ENCODE measurements at regions not wholly inside any gene's neighbourhood (a gene's known extent, or its start where the extent isn't known, plus 50 kb on each side); places are given as distances from the start of the nearest gene placed in this dataset.

- H3K4me1 ChIP-seq (replicated peaks in 1 of 4; ENCODE audit: control insufficient read depth in 3 of 4, insufficient read depth in 4 of 4, low read length in 3 of 4), result no peaks in the 10 kb centered on the region
- no peak overlapping the region for H4K8ac ChIP-seq (ENCODE audit: extremely low read depth, insufficient read depth, low read length)
- no peaks in the 10 kb centered on the region for H3K27me3 ChIP-seq (replicated peaks in 1 of 4; ENCODE audit: control insufficient read depth in 3 of 4, extremely low read depth in 1 of 4, insufficient read depth in 3 of 4, low read length in 3 of 4)
- WGBS, 2 experiments (ENCODE audit: extremely low coverage in 1 of 2, insufficient coverage in 1 of 2, insufficient read length in 1 of 2, insufficient replicate concordance in 2 of 2, low coverage in 1 of 2, low lambda C conversion rate in 2 of 2, missing lambda C conversion rate in 1 of 2), result 58% methylated on average over 3 of the region's 3 CpGs; no CpG with 5 or more reads in 1 of the 2 experiments
- no peak overlapping the region for H2BK20ac ChIP-seq (ENCODE audit: low read length)
- H2BK12ac ChIP-seq (ENCODE audit: low read depth, low read length), result no peak overlapping the region
- H3K9me3 ChIP-seq (ENCODE audit: insufficient read depth in 2 of 2, low read depth in 1 of 2, low read length in 1 of 2), result peaks cover 0 to 5% of the 10 kb centered on the region in 2 experiments; a peak in 1 of 4 replicates
- no peak overlapping the region for H2BK5ac ChIP-seq (ENCODE audit: low read depth, low read length)
- H2AFZ ChIP-seq (ENCODE audit: low read length), result no peak overlapping the region
- H3K4me3 ChIP-seq (ENCODE audit: extremely low read depth in 1 of 4, insufficient read depth in 2 of 4, low read depth in 3 of 4, low read length in 4 of 4), result no peak overlapping the region
- no peak overlapping the region for H3K4ac ChIP-seq (replicated peaks; ENCODE audit: insufficient read length, low read depth, low read length)
- H3K56ac ChIP-seq (replicated peaks; ENCODE audit: insufficient read length, low read depth, low read length), result no peak overlapping the region
- H3K79me2 ChIP-seq (ENCODE audit: control insufficient read depth in 1 of 2, insufficient read depth in 2 of 2, low read length in 2 of 2), result no peaks in the 10 kb centered on the region
- H3K36me3 ChIP-seq (ENCODE audit: control insufficient read depth in 2 of 4, insufficient read depth in 4 of 4, low read length in 3 of 4), result no peaks in the 10 kb centered on the region
- H3K23me2 ChIP-seq (ENCODE audit: low read depth, low read length), result no peaks in the 10 kb centered on the region
- no peak overlapping the region for H4K5ac ChIP-seq (ENCODE audit: insufficient read length, low read depth, low read length)
- H3K18ac ChIP-seq (ENCODE audit: extremely low read depth, low read length), result no peak overlapping the region
- H2AK5ac ChIP-seq (ENCODE audit: low read depth, low read length), result no peak overlapping the region
- H3K4me2 ChIP-seq (ENCODE audit: insufficient read depth in 1 of 2, low read depth in 2 of 2, low read length in 2 of 2), result no peak overlapping the region
- H3K14ac ChIP-seq (ENCODE audit: insufficient read length), result no peak overlapping the region
- H3K9ac ChIP-seq (replicated peaks in 1 of 4; ENCODE audit: extremely low read depth in 1 of 4, low read depth in 3 of 4, low read length in 3 of 4), result no peak overlapping the region
- H2BK120ac ChIP-seq (replicated peaks; ENCODE audit: low read depth, low read length), result no peak overlapping the region
- H3K23ac ChIP-seq (ENCODE audit: insufficient read length), result no peak overlapping the region
- no peak for FAIRE-seq
- H4K91ac ChIP-seq (replicated peaks; ENCODE audit: insufficient read length, low read length), result no peak overlapping the region
- CTCF ChIA-PET (ENCODE audit: partially characterized antibody), result interaction anchor here (1.0 to 1.8 kb wide), 3 partner anchors 13 to 257 kb away, joined by 3 to 5 read pairs (median 4); no protein-coding TSS in a partner anchor
- POLR2A ChIA-PET (ENCODE audit: partially characterized antibody), result no interaction called here
- H4K20me1 ChIP-seq (replicated peaks in 1 of 2; ENCODE audit: control insufficient read depth in 1 of 2, insufficient read depth in 2 of 2, low read length in 2 of 2), result no peaks in the 10 kb centered on the region
- H3K27ac ChIP-seq (ENCODE audit: low read depth, low read length), result no peak overlapping the region
- no peaks in the 10 kb centered on the region for H3K79me1 ChIP-seq (ENCODE audit: low read depth, low read length)
- no peak overlapping the region for H2BK15ac ChIP-seq (ENCODE audit: low read length)
- no peak for DNase-seq (ENCODE audit: low read depth in 1 of 2, low spot score in 2 of 2)
- TF ChIP-seq PHF8 (conservative IDR thresholded peaks at IDR 0.05; ENCODE audit: low read depth, low read length), result no peak
- TF ChIP-seq CEBPB (IDR thresholded peaks at IDR 0.05; ENCODE audit: low read depth, low read length), result no peak
- TF ChIP-seq MAFK (IDR thresholded peaks at IDR 0.05; ENCODE audit: low read depth, low read length), result no peak
- TF ChIP-seq RBBP5 (IDR thresholded peaks at IDR 0.05; ENCODE audit: borderline replicate concordance, low read depth, low read length), result no peak
- no peak for TF ChIP-seq TCF12 (IDR thresholded peaks at IDR 0.05; ENCODE audit: low read depth, low read length)
- TF ChIP-seq KDM4A (IDR thresholded peaks at IDR 0.05; ENCODE audit: low read depth, low read length, severe bottlenecking), result no peak
- TF ChIP-seq CREB1 (IDR thresholded peaks at IDR 0.05), result no peak
- TF ChIP-seq GTF2F1 (IDR thresholded peaks at IDR 0.05; ENCODE audit: borderline replicate concordance, low read depth, low read length), result no peak
- TF ChIP-seq ATF3 (IDR thresholded peaks at IDR 0.05; ENCODE audit: insufficient read depth, low read depth, low read length), result no peak
- TF ChIP-seq KDM5A (IDR thresholded peaks at IDR 0.05; ENCODE audit: low read length), result no peak
- TF ChIP-seq TBP (IDR thresholded peaks at IDR 0.05; ENCODE audit: low read depth, low read length), result no peak
- no peak for TF ChIP-seq NRF1 (IDR thresholded peaks at IDR 0.05; ENCODE audit: low read depth, low read length)
- no peak for TF ChIP-seq ASH2L (IDR thresholded peaks at IDR 0.05; ENCODE audit: low read length)
- TF ChIP-seq JUND (IDR thresholded peaks at IDR 0.05; ENCODE audit: low read length), result no peak
- TF ChIP-seq POLR2A (IDR thresholded peaks at IDR 0.05; ENCODE audit: control extremely low read depth in 1 of 2, low read depth in 2 of 2, low read length in 2 of 2), result no peak
- TF ChIP-seq EP300 (IDR thresholded peaks at IDR 0.05; ENCODE audit: borderline replicate concordance in 1 of 2, low read depth in 2 of 2, low read length in 2 of 2), result no peak
Observed at GRCh38 chr3:67127254-67127653, 129.1 kb downstream of the KBTBD8 start.

All from H1 (cell line).